VCaP (cell line): ENCODE measurements at regions not wholly inside any gene's neighbourhood (a gene's known extent, or its start where the extent isn't known, plus 50 kb on each side); places are given as distances from the start of the nearest gene placed in this dataset.

Source experiments
- H3K27ac ChIP-seq: fragments of 450-650 bp; 2 replicates; pipeline ENCODE4 v1.5.1; 2017
- TF ChIP-seq, protein P1 (sequence below): fragments of 450-650 bp; conservative IDR thresholded peaks from 2 replicates; pipeline ENCODE4 v1.5.1; 2017; ENCODE audit warnings: mild to moderate bottlenecking, moderate library complexity

GRCh38 chr6:167678102-167679101, 148.3 kb upstream of the AFDN start:
- TF ChIP-seq, protein P1, sequence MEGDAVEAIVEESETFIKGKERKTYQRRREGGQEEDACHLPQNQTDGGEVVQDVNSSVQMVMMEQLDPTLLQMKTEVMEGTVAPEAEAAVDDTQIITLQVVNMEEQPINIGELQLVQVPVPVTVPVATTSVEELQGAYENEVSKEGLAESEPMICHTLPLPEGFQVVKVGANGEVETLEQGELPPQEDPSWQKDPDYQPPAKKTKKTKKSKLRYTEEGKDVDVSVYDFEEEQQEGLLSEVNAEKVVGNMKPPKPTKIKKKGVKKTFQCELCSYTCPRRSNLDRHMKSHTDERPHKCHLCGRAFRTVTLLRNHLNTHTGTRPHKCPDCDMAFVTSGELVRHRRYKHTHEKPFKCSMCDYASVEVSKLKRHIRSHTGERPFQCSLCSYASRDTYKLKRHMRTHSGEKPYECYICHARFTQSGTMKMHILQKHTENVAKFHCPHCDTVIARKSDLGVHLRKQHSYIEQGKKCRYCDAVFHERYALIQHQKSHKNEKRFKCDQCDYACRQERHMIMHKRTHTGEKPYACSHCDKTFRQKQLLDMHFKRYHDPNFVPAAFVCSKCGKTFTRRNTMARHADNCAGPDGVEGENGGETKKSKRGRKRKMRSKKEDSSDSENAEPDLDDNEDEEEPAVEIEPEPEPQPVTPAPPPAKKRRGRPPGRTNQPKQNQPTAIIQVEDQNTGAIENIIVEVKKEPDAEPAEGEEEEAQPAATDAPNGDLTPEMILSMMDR: no peak
- H3K27ac ChIP-seq: peak overlapping the region; percentile 32; the same call in 1 of the 2 replicates

DNA sequence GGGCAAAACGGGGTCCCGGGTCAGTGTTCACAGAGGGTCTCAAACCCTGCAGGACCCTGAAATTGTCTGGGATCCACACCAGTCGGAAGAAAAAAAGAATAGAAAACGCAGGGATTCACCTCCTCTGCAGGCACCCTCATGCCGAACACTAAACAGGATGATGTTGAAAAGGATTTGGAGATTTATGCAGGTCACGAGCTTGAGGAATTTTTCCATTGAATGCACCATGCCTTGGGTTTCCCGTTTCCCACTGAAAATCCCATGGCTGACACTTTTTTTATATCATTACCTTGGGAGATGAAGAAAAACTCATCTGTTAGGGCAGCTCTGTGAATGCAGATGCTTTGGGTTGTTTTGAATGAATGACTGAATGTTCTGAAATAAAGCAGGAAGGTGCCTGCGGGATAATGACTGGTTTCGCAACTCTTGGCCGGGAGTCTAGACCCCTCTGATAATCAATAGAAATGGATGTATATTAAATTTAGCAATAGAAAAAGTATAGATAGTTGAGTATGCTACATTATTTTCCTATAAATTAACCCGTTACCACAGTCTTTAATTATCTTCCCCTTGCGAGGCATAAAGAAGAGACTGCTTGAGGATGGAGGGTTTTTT, 147.5 kb upstream of the AFDN start:
- TF ChIP-seq, protein P1: no peak
- peak overlapping the region; percentile 32; the same call in 1 of the 2 replicates for H3K27ac ChIP-seq

GRCh38 chr6:167679790-167680604, 146.7 kb upstream of the AFDN start:
- H3K27ac ChIP-seq: no peak overlapping the region
- TF ChIP-seq, protein P1: no peak

- TF ChIP-seq, protein P1: no peak
- H3K27ac ChIP-seq: no peak overlapping the region
Observed at GRCh38 chr6:167680605-167681149, 146.0 kb upstream of the AFDN start.

DNA sequence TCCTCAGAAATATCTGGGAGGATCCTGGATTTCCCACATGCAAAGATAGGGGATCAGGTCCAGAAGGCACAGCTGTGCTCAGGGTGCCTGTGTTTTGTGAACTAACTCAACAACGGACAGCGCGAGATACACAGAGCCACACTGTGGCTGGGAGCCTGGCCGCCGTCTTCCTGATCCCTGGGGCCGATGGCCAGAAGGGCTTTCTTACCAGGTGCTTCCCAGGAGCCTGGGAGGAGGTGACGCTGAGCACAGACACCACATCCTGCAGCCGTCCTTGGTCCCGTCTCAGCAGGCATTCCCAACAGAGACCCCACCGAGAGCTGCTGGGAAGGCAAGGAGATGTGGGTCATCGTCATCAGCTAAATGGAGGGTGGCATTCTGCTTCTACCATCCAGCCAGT, 144.6 kb upstream of the AFDN start:
- H3K27ac ChIP-seq: no peak overlapping the region
- TF ChIP-seq, protein P1: no peak

DNA sequence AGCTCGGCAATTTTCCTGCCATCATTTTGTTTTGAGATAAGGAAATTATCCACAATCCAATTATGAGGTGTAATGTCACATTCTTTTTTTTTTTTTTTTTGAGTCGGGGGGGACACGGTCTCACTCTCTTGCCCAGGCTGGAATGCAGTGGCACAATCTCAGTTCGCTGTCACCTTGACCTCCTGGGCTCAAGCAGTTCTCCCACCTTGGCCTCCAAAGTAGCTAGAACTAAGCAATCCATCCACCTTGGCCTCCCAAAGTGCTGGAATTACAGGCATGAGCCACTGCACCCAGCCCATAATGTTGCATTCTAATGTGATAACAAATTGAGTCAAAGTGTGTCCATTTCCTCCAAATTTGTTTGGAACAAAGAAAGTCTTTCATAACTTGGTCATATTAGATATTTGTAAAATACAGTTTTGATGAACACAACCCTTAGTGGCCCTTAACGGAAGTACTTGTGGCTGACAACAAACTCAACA, 144.1 kb upstream of the AFDN start:
- H3K27ac ChIP-seq: no peak overlapping the region
- TF ChIP-seq, protein P1: no peak
